AG04449 (cell line): ENCODE measurements at regions not wholly inside any gene's neighbourhood (a gene's known extent, or its start where the extent isn't known, plus 50 kb on each side); places are given as distances from the start of the nearest gene placed in this dataset.

Experiments
- CTCF ChIA-PET: fragments of 350-600 bp; formaldehyde crosslinking; extraction: SDS; loops from one replicate; lab custom pipeline; 2021; ENCODE audit warnings: antibody characterized with exemption; lab: Yijun Ruan, JAX
- POLR2A ChIA-PET: fragments of 400-600, 350-600 bp; formaldehyde crosslinking; extraction: SDS; loops from one replicate; lab custom pipeline; 2020; ENCODE audit warnings: antibody characterized with exemption, inconsistent platforms; lab: Yijun Ruan, JAX
- DNase-seq: peaks from one replicate; pipeline ENCODE4 v3.0.0-alpha.2; 2010; ENCODE audit warnings: low read depth, low spot score
- H3K4me3 ChIP-seq: 2 replicates; pipeline ENCODE4 v1.5.1; 2011; ENCODE audit warnings: low read depth, mild to moderate bottlenecking, control low read depth, low read length
- TF ChIP-seq, protein P1 (sequence below): IDR thresholded peaks from one replicate; pipeline ENCODE4 v1.5.1; 2011; ENCODE audit warnings: mild to moderate bottlenecking, moderate library complexity, low read length, control low read depth, inconsistent platforms; ENCODE audit not compliant: insufficient read depth; ENCODE audit errors: missing control alignments

DNA sequence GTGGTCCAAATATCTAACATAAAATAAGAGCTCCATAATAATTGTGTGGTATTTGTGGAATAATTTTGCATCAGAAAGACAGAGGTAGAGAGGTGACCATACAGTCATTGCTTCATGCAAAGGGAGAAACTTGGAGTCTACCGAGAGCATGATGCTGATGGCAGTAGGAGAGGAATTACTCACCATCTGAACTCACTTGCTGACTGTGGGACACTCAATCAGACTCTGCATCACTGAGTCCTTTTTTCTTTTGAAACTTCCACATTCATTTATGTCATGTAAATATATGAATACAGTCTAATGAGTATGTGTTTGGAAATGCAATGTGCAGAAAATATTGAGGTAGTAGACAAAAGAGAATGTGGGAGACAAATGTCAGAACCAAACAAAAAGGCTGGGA is 933.8 kb downstream of the REEP3 start:
- TF ChIP-seq, protein P1, sequence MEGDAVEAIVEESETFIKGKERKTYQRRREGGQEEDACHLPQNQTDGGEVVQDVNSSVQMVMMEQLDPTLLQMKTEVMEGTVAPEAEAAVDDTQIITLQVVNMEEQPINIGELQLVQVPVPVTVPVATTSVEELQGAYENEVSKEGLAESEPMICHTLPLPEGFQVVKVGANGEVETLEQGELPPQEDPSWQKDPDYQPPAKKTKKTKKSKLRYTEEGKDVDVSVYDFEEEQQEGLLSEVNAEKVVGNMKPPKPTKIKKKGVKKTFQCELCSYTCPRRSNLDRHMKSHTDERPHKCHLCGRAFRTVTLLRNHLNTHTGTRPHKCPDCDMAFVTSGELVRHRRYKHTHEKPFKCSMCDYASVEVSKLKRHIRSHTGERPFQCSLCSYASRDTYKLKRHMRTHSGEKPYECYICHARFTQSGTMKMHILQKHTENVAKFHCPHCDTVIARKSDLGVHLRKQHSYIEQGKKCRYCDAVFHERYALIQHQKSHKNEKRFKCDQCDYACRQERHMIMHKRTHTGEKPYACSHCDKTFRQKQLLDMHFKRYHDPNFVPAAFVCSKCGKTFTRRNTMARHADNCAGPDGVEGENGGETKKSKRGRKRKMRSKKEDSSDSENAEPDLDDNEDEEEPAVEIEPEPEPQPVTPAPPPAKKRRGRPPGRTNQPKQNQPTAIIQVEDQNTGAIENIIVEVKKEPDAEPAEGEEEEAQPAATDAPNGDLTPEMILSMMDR, result no peak
- ChIA-PET POLR2A (no interaction called here), CTCF (interaction anchor here (1.3 kb wide), 1 partner anchor 24 kb away, joined by 3 read pairs; no protein-coding TSS in a partner anchor)
- no peak overlapping the region for H3K4me3 ChIP-seq
- DNase-seq, result no peak

GRCh38 chr10:64458306-64458705 is 937.1 kb downstream of the REEP3 start:
- CTCF ChIA-PET, result no interaction called here
- POLR2A ChIA-PET, result no interaction called here

GRCh38 chr10:64463406-64463805 is 942.2 kb downstream of the REEP3 start:
- ChIA-PET CTCF (no interaction called here), POLR2A (no interaction called here)
- TF ChIP-seq, protein P1, result no peak
- DNase-seq, result no peak
- no peak overlapping the region for H3K4me3 ChIP-seq

More at GRCh38 chr10:64458306-64458705, 937.1 kb downstream of the REEP3 start:
- TF ChIP-seq, protein P1, result no peak
- no peak overlapping the region for H3K4me3 ChIP-seq
- no peak for DNase-seq

GRCh38 chr10:64465653-64466052 is 944.5 kb downstream of the REEP3 start:
- TF ChIP-seq, protein P1, result no peak
- H3K4me3 ChIP-seq, result no peak overlapping the region
- DNase-seq, result no peak
- POLR2A ChIA-PET, result no interaction called here
- CTCF ChIA-PET, result no interaction called here

GRCh38 chr10:64468219-64468618 is 947.0 kb downstream of the REEP3 start:
- TF ChIP-seq, protein P1, result no peak
- POLR2A ChIA-PET, result no interaction called here
- CTCF ChIA-PET, result no interaction called here
- no peak for DNase-seq
- H3K4me3 ChIP-seq, result no peak overlapping the region

- TF ChIP-seq, protein P1, result no peak
- POLR2A ChIA-PET, result no interaction called here
- no peak for DNase-seq
- H3K4me3 ChIP-seq, result no peak overlapping the region
- CTCF ChIA-PET, result no interaction called here
Measured at GRCh38 chr10:64476506-64476905, 955.3 kb downstream of the REEP3 start.
